IPS-18a (cell line): ENCODE measurements at regions not wholly inside any gene's neighbourhood (a gene's known extent, or its start where the extent isn't known, plus 50 kb on each side); places are given as distances from the start of the nearest gene placed in this dataset.

Experiments used
- H3K27ac ChIP-seq: one replicate; pipeline ENCODE4 v1.5.1; 2013; ENCODE audit warnings: low read length
- H3K27me3 ChIP-seq: one replicate; pipeline ENCODE4 v1.6.1; 2013; ENCODE audit warnings: mild to moderate bottlenecking, low read length; ENCODE audit not compliant: control insufficient read depth, insufficient read depth
- H3K36me3 ChIP-seq: one replicate; pipeline ENCODE4 v1.6.1; 2013; ENCODE audit warnings: low read depth, low read length; ENCODE audit not compliant: control insufficient read depth
- H3K4me1 ChIP-seq: one replicate; pipeline ENCODE4 v1.6.1; 2013; ENCODE audit warnings: low read depth, low read length; ENCODE audit not compliant: control insufficient read depth
- H3K4me3 ChIP-seq: one replicate; pipeline ENCODE4 v1.5.1; 2013; ENCODE audit warnings: low read length
- H3K9ac ChIP-seq: one replicate; pipeline ENCODE4 v1.6.1; 2013; ENCODE audit warnings: mild to moderate bottlenecking, low read length, moderate library complexity
- H3K9me3 ChIP-seq: one replicate; pipeline ENCODE4 v1.6.1; 2013; ENCODE audit warnings: low read depth, low read length; ENCODE audit not compliant: control insufficient read depth

GRCh38 chr2:153812632-153813031 lies 59.1 kb upstream of the GALNT13 start:
- Histone ChIP-seq H3K36me3 (no peaks in the 10 kb centered on the region), H3K4me1 (peaks cover 17% of the 10 kb centered on the region), H3K9me3 (no peaks in the 10 kb centered on the region), H3K27ac (no peak overlapping the region), H3K4me3 (no peak overlapping the region), H3K27me3 (no peaks in the 10 kb centered on the region), H3K9ac (no peak overlapping the region)

DNA sequence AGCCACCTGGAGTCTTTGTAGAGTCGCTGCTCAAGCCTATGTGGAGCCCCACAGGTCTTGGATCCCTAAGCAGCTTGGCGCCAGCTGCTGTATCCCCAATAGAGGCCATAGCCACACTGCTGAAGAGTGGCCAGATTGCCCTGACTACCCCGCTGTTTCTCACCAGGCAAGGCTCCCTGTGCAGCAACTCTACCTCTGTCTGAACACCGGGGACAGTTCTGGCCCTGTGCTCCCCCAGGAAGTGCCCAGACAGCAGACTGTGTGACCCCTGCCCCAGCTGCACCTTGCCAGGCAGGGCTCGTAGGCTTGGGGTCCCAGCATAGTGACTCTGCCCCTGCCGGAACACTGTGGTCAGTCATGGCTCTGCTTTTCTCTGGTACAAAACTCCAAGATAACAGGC lies 53.5 kb upstream of the GALNT13 start:
- Histone ChIP-seq H3K36me3 (no peaks in the 10 kb centered on the region), H3K27me3 (no peaks in the 10 kb centered on the region), H3K27ac (no peak overlapping the region), H3K9me3 (no peaks in the 10 kb centered on the region), H3K9ac (no peak overlapping the region), H3K4me3 (no peak overlapping the region), H3K4me1 (no peaks in the 10 kb centered on the region)

DNA sequence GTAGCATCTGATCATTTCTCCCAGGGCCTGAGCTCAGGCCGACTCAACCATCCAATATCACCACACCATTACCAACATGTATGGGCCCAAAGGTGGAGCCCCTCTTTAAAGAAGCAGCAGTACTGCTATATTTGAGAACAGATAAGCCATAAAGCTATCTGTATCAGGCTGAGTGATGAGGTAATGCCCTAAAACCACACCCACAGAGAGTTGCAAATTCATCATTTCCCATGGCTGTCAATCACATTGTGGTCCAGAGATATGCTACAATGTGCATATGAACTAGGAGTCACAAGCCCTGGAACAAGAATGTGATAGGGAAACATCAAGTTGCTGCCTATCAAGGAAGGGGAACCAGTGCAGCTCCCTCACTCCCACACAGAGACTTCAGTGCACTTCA lies 52.6 kb upstream of the GALNT13 start:
- no peak overlapping the region for H3K9ac ChIP-seq
- no peak overlapping the region for H3K27ac ChIP-seq
- no peaks in the 10 kb centered on the region for H3K9me3 ChIP-seq
- H3K27me3 ChIP-seq: no peaks in the 10 kb centered on the region
- H3K4me3 ChIP-seq: no peak overlapping the region
- H3K36me3 ChIP-seq: no peaks in the 10 kb centered on the region
- H3K4me1 ChIP-seq: no peaks in the 10 kb centered on the region

DNA sequence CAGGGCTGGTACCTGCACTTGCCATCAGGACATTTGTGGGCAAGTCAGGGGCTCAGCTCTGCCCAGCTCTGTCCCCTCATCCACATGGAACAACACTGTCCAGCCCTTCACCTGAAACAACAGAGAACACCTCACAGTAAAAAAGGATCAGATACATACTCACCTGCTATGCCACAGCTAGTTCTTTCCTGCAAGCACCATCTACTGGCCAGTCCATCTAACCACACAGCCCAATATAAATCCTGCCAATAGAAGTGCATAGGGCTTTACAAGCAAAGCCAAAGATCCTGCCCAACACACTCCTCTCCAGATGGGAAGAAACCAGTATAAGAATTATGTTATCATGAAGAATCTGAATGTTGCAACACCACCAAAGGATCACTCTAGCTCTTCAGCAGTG lies 52.2 kb upstream of the GALNT13 start:
- Histone ChIP-seq H3K9me3 (no peaks in the 10 kb centered on the region), H3K36me3 (no peaks in the 10 kb centered on the region), H3K4me1 (no peaks in the 10 kb centered on the region), H3K9ac (no peak overlapping the region), H3K27me3 (no peaks in the 10 kb centered on the region), H3K27ac (no peak overlapping the region), H3K4me3 (no peak overlapping the region)
